Heart left ventricle (tissue), 13 donors: ENCODE measurements at regions not wholly inside any gene's neighbourhood (a gene's known extent, or its start where the extent isn't known, plus 50 kb on each side); places are given as distances from the start of the nearest gene placed in this dataset.

Experiments used
- CTCF ChIP-seq, 12 donors: fragments of 200-600 bp; sonication (generic) in 4 of 12; IDR thresholded peaks; one replicate each; pipeline versions ENCODE4 v1.5.0 to v1.8.0; 2018 to 2022; ENCODE audit warnings: antibody characterized with exemption in 12 of 12, mild to moderate bottlenecking in 5 of 12
- POLR2A ChIP-seq, 2 donors: fragments of 450-650 bp; IDR thresholded peaks; one replicate each; pipeline ENCODE4 v1.6.1; 2017; ENCODE audit warnings: antibody characterized with exemption in 2 of 2, mild to moderate bottlenecking in 2 of 2, moderate library complexity in 2 of 2
- donor health status: ischemic (EF 13 %, LVEDD 7.1; RV severe dilation, severe dysfunction).
- donor health status: DM: no; HTN: yes; CAD: no.
- donor health status: DM: no; HTN: no; CAD: no.
- donor health status: ischemic (EF 25% LVEDD 6.9; RV normal size, moderate dysfunction).
- donor health status: ischemic (EF 25% LVEDD 5.7; RV mildly dilated, moderate dysfunction).
- donor health status: ischemic (EF 35%, LVEDD 5.7; RV mildly dilated, moderate dysfunction).
- donor health status: nonischemic (EF 11% LVEDD 7.7; RV severe dilation, severe dysfunction).
- donor health status: DM: yes; HTN: yes; CAD: no.
- donor health status: PGD.
- donor health status: ischemic (EF 29% LVEDD 5.4; RV normal size, mild dysfunction).
- donor health status: nonischemic (EF 23%, LVEDD 6.1; RV moderate dilation, normal function).

DNA sequence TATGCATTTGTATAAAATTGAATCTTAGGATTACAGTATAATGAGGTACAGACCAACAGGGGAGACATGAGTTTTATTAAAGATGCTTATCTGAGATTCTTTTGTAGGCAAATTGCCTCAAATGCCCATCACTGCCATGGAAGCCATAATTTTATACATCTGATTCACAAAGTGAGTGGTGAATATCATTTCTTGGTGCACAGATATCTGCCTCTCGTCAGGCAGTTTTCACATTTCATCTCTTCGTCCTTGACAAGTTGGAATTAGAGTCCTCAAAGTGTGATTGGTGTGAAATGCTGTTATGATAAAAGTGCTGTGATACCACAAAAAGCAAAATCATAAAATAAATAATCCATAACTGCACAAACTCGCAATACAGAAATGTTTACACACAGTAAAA is 1602.8 kb upstream of the DDX18 start:
- TF ChIP-seq CTCF (IDR thresholded peaks at IDR 0.05) (no peak), POLR2A (IDR thresholded peaks at IDR 0.05) (no peak)
